CD14-positive monocyte (primary cell): ENCODE measurements at regions not wholly inside any gene's neighbourhood (a gene's known extent, or its start where the extent isn't known, plus 50 kb on each side); places are given as distances from the start of the nearest gene placed in this dataset.

ENCODE experiments used
- DNase-seq, 3 donors: peaks; one replicate each; pipeline ENCODE4 v3.0.0-alpha.2; 2011 to 2022
- H2AFZ ChIP-seq: 2 replicates; pipeline ENCODE4 v1.6.0; 2012; ENCODE audit warnings: mild to moderate bottlenecking, low read depth, low read length, inconsistent platforms; ENCODE audit not compliant: insufficient read depth, poor library complexity, severe bottlenecking
- H3K27ac ChIP-seq, 2 donors: 1 replicate in 1 of 2; 2 replicates in 1 of 2; pipeline ENCODE4 v1.5.1; 2012 to 2013; ENCODE audit warnings: low read length in 2 of 2, control low read depth in 1 of 2, inconsistent platforms in 1 of 2, low read depth in 1 of 2, mild to moderate bottlenecking in 1 of 2
- H3K27me3 ChIP-seq, 2 donors: one replicate each; pipeline versions ENCODE4 v1.6.0 to v1.6.1; 2011 to 2013; ENCODE audit warnings: low read length in 2 of 2; ENCODE audit not compliant: control insufficient read depth in 2 of 2, insufficient read depth in 2 of 2
- H3K36me3 ChIP-seq, 2 donors: replicated peaks in 1 of 2; 1 replicate in 1 of 2; 2 replicates in 1 of 2; pipeline versions ENCODE4 v1.5.1 to v1.6.1; 2012 to 2013; ENCODE audit warnings: low read length in 2 of 2, control low read depth in 1 of 2, inconsistent platforms in 1 of 2, mild to moderate bottlenecking in 1 of 2; ENCODE audit not compliant: insufficient read depth in 2 of 2, control insufficient read depth in 1 of 2
- H3K4me1 ChIP-seq, 2 donors: 1 replicate in 1 of 2; 2 replicates in 1 of 2; pipeline versions ENCODE4 v1.5.1 to v1.6.1; 2012 to 2013; ENCODE audit warnings: low read length in 2 of 2, control low read depth in 1 of 2, inconsistent platforms in 1 of 2, mild to moderate bottlenecking in 1 of 2, moderate library complexity in 1 of 2; ENCODE audit not compliant: insufficient read depth in 2 of 2, control insufficient read depth in 1 of 2
- H3K4me2 ChIP-seq: replicated peaks from 2 replicates; pipeline ENCODE3; 2012; ENCODE audit warnings: low read length, moderate library complexity, mild to moderate bottlenecking; ENCODE audit not compliant: poor library complexity, severe bottlenecking; ENCODE audit errors: extremely low read depth
- H3K4me3 ChIP-seq, 3 experiments: fragments of 200-600 bp in 1 of 3; sonication (generic) in 1 of 3; replicated peaks in 1 of 3; 1 replicate in 2 of 3; 2 replicates in 1 of 3; pipeline ENCODE4 v1.5.1; 2011 to 2013; ENCODE audit warnings: low read length in 3 of 3, mild to moderate bottlenecking in 3 of 3, control low read depth in 2 of 3, low read depth in 2 of 3, inconsistent platforms in 1 of 3, moderate library complexity in 1 of 3
- H3K79me2 ChIP-seq: 2 replicates; pipeline ENCODE4 v1.6.0; 2012; ENCODE audit warnings: mild to moderate bottlenecking, control low read depth, inconsistent platforms, low read length, moderate library complexity; ENCODE audit not compliant: insufficient read depth
- H3K9ac ChIP-seq: 2 replicates; pipeline ENCODE4 v1.6.0; 2017; ENCODE audit warnings: low read length, mild to moderate bottlenecking; ENCODE audit not compliant: insufficient read depth, poor library complexity, severe bottlenecking
- H3K9me3 ChIP-seq, 2 donors: replicated peaks in 1 of 2; 1 replicate in 1 of 2; 2 replicates in 1 of 2; pipeline versions ENCODE4 v1.5.1 to v1.6.1; 2012 to 2013; ENCODE audit warnings: low read length in 2 of 2, control low read depth in 1 of 2; ENCODE audit not compliant: control insufficient read depth in 1 of 2, insufficient read depth in 1 of 2
- H4K20me1 ChIP-seq: 2 replicates; pipeline ENCODE4 v1.6.0; 2012; ENCODE audit warnings: mild to moderate bottlenecking, low read length, control low read depth, moderate library complexity; ENCODE audit not compliant: insufficient read depth
- H3K27ac Mint-ChIP-seq, 7 donors: one replicate each; pipeline ENCODE4 v1.8.0; 2020; ENCODE audit warnings: mild to moderate bottlenecking in 7 of 7, mixed read lengths in 7 of 7, moderate library complexity in 6 of 7, inconsistent platforms in 2 of 7
- H3K27me3 Mint-ChIP-seq, 3 donors: one replicate each; pipeline ENCODE4 v1.8.0; 2021 to 2022; ENCODE audit warnings: low read depth in 3 of 3, mild to moderate bottlenecking in 3 of 3, mixed read lengths in 3 of 3, moderate library complexity in 3 of 3, inconsistent platforms in 1 of 3
- H3K36me3 Mint-ChIP-seq, 2 donors: one replicate each; pipeline ENCODE4 v1.8.0; 2020; ENCODE audit warnings: mixed read lengths in 2 of 2, inconsistent platforms in 1 of 2, mild to moderate bottlenecking in 1 of 2
- H3K4me1 Mint-ChIP-seq: one replicate; pipeline ENCODE4 v1.8.0; 2020; ENCODE audit warnings: mild to moderate bottlenecking, mixed read lengths
- H3K4me3 Mint-ChIP-seq, 2 donors: one replicate each; pipeline ENCODE4 v1.8.0; 2020; ENCODE audit warnings: mild to moderate bottlenecking in 2 of 2, mixed read lengths in 2 of 2, moderate library complexity in 1 of 2
- H3K9me3 Mint-ChIP-seq, 7 donors: one replicate each; pipeline ENCODE4 v1.8.0; 2020 to 2022; ENCODE audit warnings: mixed read lengths in 7 of 7, mild to moderate bottlenecking in 6 of 7, moderate library complexity in 6 of 7, inconsistent platforms in 2 of 7
- WGBS: methylation state at CpG from one replicate; pipeline ENCODE4 v1.1.5; 2013; ENCODE audit warnings: missing lambda C conversion rate; ENCODE audit not compliant: insufficient coverage; 5-methylcytosine and 5-hydroxymethylcytosine counted together
- intact Hi-C, 2 donors: fragments of 100-400 bp; cut with micrococcal nuclease; formaldehyde crosslinking; loops; one replicate each; pipeline versions ENCODE4 v1.15.0 to v1.15.1; 2023
- TF ChIP-seq, protein P1 (sequence below): fragments of 200-600 bp; IDR thresholded peaks from one replicate; pipeline ENCODE4 v1.8.0; 2022; ENCODE audit warnings: antibody characterized with exemption, mild to moderate bottlenecking

DNA sequence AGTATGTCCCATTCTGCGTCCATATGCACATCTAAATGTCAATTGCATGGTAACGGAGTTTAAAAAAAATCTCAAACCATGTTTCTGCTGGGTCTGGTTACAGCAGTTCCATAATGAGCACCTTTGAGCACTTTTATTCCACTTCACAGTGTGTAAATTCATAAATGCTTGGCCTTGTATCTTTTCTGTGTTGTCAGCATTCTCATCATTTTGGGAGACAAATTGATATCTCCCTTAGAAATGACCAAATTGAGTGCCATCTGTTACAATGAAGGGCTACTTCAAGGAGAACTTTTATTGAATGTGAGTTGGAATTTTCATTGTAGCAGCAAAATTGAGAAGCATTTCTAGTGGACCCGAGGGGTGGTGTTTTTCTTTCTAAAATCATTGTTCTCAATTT lies 432.9 kb upstream of the PCDH9 start:
- Histone ChIP-seq H4K20me1 (no peaks in the 10 kb centered on the region), H3K36me3 (no peaks in the 10 kb centered on the region), H3K27me3 (no peaks in the 10 kb centered on the region), H3K79me2 (no peaks in the 10 kb centered on the region), H3K4me1 (no peaks in the 10 kb centered on the region), H3K9me3 (peaks cover 0 to under 1% of the 10 kb centered on the region in 2 donors), H3K4me3 (no peak overlapping the region), H3K4me2 (no peak overlapping the region), H2AFZ (no peak overlapping the region), H3K9ac (no peak overlapping the region), H3K27ac (no peak overlapping the region)
- Mint-ChIP-seq H3K36me3 (no peaks in the 10 kb centered on the region), H3K27me3 (no peaks in the 10 kb centered on the region), H3K9me3 (peaks cover 0 to 6% (median 0%) of the 10 kb centered on the region in 7 donors), H3K27ac (no peak overlapping the region), H3K4me1 (no peaks in the 10 kb centered on the region), H3K4me3 (no peak overlapping the region)
- no peak for DNase-seq
- WGBS, result 83% methylated on average over 2 of the region's 3 CpGs
- intact Hi-C loops, result no loop called here
- TF ChIP-seq, protein P1, sequence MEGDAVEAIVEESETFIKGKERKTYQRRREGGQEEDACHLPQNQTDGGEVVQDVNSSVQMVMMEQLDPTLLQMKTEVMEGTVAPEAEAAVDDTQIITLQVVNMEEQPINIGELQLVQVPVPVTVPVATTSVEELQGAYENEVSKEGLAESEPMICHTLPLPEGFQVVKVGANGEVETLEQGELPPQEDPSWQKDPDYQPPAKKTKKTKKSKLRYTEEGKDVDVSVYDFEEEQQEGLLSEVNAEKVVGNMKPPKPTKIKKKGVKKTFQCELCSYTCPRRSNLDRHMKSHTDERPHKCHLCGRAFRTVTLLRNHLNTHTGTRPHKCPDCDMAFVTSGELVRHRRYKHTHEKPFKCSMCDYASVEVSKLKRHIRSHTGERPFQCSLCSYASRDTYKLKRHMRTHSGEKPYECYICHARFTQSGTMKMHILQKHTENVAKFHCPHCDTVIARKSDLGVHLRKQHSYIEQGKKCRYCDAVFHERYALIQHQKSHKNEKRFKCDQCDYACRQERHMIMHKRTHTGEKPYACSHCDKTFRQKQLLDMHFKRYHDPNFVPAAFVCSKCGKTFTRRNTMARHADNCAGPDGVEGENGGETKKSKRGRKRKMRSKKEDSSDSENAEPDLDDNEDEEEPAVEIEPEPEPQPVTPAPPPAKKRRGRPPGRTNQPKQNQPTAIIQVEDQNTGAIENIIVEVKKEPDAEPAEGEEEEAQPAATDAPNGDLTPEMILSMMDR, result no peak

DNA sequence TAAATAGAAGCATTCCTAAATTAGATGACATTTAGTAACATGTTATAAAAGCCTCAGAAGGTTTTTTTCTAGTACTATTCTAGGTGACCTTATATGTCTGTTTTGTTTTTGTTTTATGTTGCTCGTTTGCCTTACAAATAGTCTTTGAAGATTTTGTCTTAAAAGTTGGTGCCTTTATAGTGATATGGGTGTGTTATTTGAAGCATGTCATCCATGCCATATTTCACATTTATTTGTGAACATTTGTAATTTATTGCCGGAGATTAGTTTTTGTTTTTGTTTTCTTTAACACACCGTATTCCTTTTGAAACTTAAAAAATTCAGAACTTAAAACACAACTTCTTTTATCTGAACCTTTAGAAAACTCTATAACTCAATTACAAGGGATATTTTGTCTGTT lies 422.8 kb upstream of the PCDH9 start:
- Histone ChIP-seq H3K4me1 (no peaks in the 10 kb centered on the region), H3K9me3 (no peaks in the 10 kb centered on the region), H3K9ac (no peak overlapping the region), H3K36me3 (no peaks in the 10 kb centered on the region), H3K27ac (no peak overlapping the region), H3K4me3 (no peak overlapping the region), H4K20me1 (no peaks in the 10 kb centered on the region), H2AFZ (no peak overlapping the region), H3K27me3 (no peaks in the 10 kb centered on the region), H3K4me2 (no peak overlapping the region), H3K79me2 (no peaks in the 10 kb centered on the region)
- WGBS, result no CpG with 5 or more reads among the region's 3 CpGs
- Mint-ChIP-seq H3K27ac (no peak overlapping the region), H3K27me3 (no peaks in the 10 kb centered on the region), H3K4me1 (peaks cover 8% of the 10 kb centered on the region), H3K4me3 (no peak overlapping the region), H3K9me3 (peaks cover 0 to 5% (median 0%) of the 10 kb centered on the region in 7 donors), H3K36me3 (no peaks in the 10 kb centered on the region)
- DNase-seq, result no peak
- intact Hi-C loops, result no loop called here
- TF ChIP-seq, protein P1, result no peak
